ENCODE measurements at regions not wholly inside any gene's neighbourhood (a gene's known extent, or its start where the extent isn't known, plus 50 kb on each side); places are given as distances from the start of the nearest gene placed in this dataset.

- Histone ChIP-seq H3K27me3 (ENCODE audit: control insufficient read depth in 1 of 2, insufficient read depth in 2 of 2, low read length in 2 of 2) (no peaks in the 10 kb centered on the region), H3K9ac (ENCODE audit: insufficient read depth, low read depth, low read length) (no peak overlapping the region), H3K79me2 (ENCODE audit: insufficient read depth, low read length) (no peaks in the 10 kb centered on the region), H4K20me1 (ENCODE audit: insufficient read depth, low read length) (no peaks in the 10 kb centered on the region), H3K4me2 (ENCODE audit: low read depth, low read length) (no peak overlapping the region), H3K36me3 (replicated peaks in 1 of 2; ENCODE audit: control insufficient read depth in 1 of 2, insufficient read depth in 2 of 2, low read length in 2 of 2) (no peaks in the 10 kb centered on the region), H3K9me3 (ENCODE audit: low read length) (no peaks in the 10 kb centered on the region), H2AFZ (ENCODE audit: low read length) (no peak overlapping the region), H3K4me1 (ENCODE audit: insufficient read depth, low read length) (0 out of 2 replicates have a peak, but pooled peaks cover 7% of the 10 kb centered on the region), H3K27ac (ENCODE audit: extremely low read length, insufficient read depth, low read length) (no peak overlapping the region), H3K4me3 (replicated peaks in 1 of 3; ENCODE audit: insufficient read depth in 1 of 3, low read depth in 2 of 3, low read length in 3 of 3) (no peak overlapping the region)
- FAIRE-seq (no peak), DNase-seq (ENCODE audit: low spot score) (no peak), ATAC-seq (no peak)
- in situ Hi-C loops (cut with HindIII; ENCODE audit: extremely low pct_ligation_motif_present, low pct_unique_long_range_greater_than_20kb) (no loop called here), intact Hi-C loops (cut with micrococcal nuclease; ENCODE audit: unreplicated experiment) (no loop called here)
- ChIA-PET POLR2A (no interaction called here), CTCF (ENCODE audit: low intra/inter-chr PET ratio, low total read pairs) (no interaction called here)
- no TSS peak for BruUV-seq (replicated peaks)
- no peak for TF ChIP-seq NFIB (CRISPR knock-in tag; IDR thresholded peaks at IDR 0.05; ENCODE audit: borderline replicate concordance)
- TF ChIP-seq NFE2L1 (CRISPR knock-in tag; IDR thresholded peaks at IDR 0.05; ENCODE audit: borderline replicate concordance): no peak
- no peak for TF ChIP-seq ZNF557 (CRISPR knock-in tag; IDR thresholded peaks at IDR 0.05)
- TF ChIP-seq ZNF234 (CRISPR knock-in tag; conservative IDR thresholded peaks at IDR 0.05): no peak
- TF ChIP-seq TGIF2 (CRISPR knock-in tag; IDR thresholded peaks at IDR 0.05): no peak
- TF ChIP-seq NFYC (CRISPR knock-in tag; IDR thresholded peaks at IDR 0.05): no peak
- TF ChIP-seq ZNF124 (CRISPR knock-in tag; IDR thresholded peaks at IDR 0.05): no peak
- TF ChIP-seq POLR2AphosphoS5 (IDR thresholded peaks at IDR 0.05; ENCODE audit: low read depth, low read length): no peak
- TF ChIP-seq ZFAT (CRISPR knock-in tag; conservative IDR thresholded peaks at IDR 0.05): no peak
- no peak for TF ChIP-seq BCLAF1 (IDR thresholded peaks at IDR 0.05)
- no peak for TF ChIP-seq AGO2 (optimal IDR thresholded peaks at IDR 0.05; ENCODE audit: low read depth, low read length)
- TF ChIP-seq BHLHE40 (IDR thresholded peaks at IDR 0.05; ENCODE audit: low read length): no peak
- TF ChIP-seq ZNF761 (CRISPR knock-in tag; conservative IDR thresholded peaks at IDR 0.05): no peak
- no peak for TF ChIP-seq LBX2 (CRISPR knock-in tag; IDR thresholded peaks at IDR 0.05; ENCODE audit: borderline replicate concordance)
- WGBS (ENCODE audit: low lambda C conversion rate): 4% methylated on average over 2 of the region's 2 CpGs
Measured at GRCh38 chr6:147108259-147108910, 95.8 kb upstream of the STXBP5 start.
